ENCODE measurements at regions not wholly inside any gene's neighbourhood (a gene's known extent, or its start where the extent isn't known, plus 50 kb on each side); places are given as distances from the start of the nearest gene placed in this dataset.
"Not testable (repeated sequence)": the region's sequence is repeated elsewhere in the genome, so short reads cannot be mapped to it uniquely, and the experiment has no call there.

GRCh38 chr15:20402586-20402985, 139.0 kb downstream of the GOLGA6L6 start:
- ATAC-seq (ENCODE audit: low read depth); H3K4me1 Mint-ChIP-seq; H3K36me3 Mint-ChIP-seq; H3K27ac Mint-ChIP-seq; DNase-seq; POLR2A ChIA-PET; H3K9me3 Mint-ChIP-seq; H3K4me3 Mint-ChIP-seq; H3K27me3 Mint-ChIP-seq: not testable (repeated sequence)

GRCh38 chr15:20401058-20401457, 140.5 kb downstream of the GOLGA6L6 start:
- ATAC-seq (ENCODE audit: low read depth); H3K27ac Mint-ChIP-seq; H3K4me3 Mint-ChIP-seq; H3K27me3 Mint-ChIP-seq; H3K9me3 Mint-ChIP-seq; H3K36me3 Mint-ChIP-seq; H3K4me1 Mint-ChIP-seq; DNase-seq; POLR2A ChIA-PET: not testable (repeated sequence)

GRCh38 chr15:20398680-20399079, 142.9 kb downstream of the GOLGA6L6 start:
- POLR2A ChIA-PET; H3K4me1 Mint-ChIP-seq; H3K27ac Mint-ChIP-seq; ATAC-seq (ENCODE audit: low read depth); H3K27me3 Mint-ChIP-seq; H3K9me3 Mint-ChIP-seq; H3K4me3 Mint-ChIP-seq; H3K36me3 Mint-ChIP-seq; DNase-seq: not testable (repeated sequence)

- H3K4me1 Mint-ChIP-seq; H3K27ac Mint-ChIP-seq; H3K36me3 Mint-ChIP-seq; H3K4me3 Mint-ChIP-seq; POLR2A ChIA-PET; ATAC-seq (ENCODE audit: low read depth); H3K9me3 Mint-ChIP-seq; H3K27me3 Mint-ChIP-seq; DNase-seq: not testable (repeated sequence)
Observed at GRCh38 chr15:20388161-20388560, 153.4 kb downstream of the GOLGA6L6 start.

- H3K27me3 Mint-ChIP-seq, result no peaks in the 10 kb centered on the region
- ATAC-seq (ENCODE audit: low read depth) (no peak), DNase-seq (no peak)
- no peak overlapping the region for H3K27ac Mint-ChIP-seq
- no peaks in the 10 kb centered on the region for H3K4me1 Mint-ChIP-seq
- no peaks in the 10 kb centered on the region for H3K9me3 Mint-ChIP-seq
- H3K36me3 Mint-ChIP-seq, result no peaks in the 10 kb centered on the region
- POLR2A ChIA-PET, result no interaction called here
- no peak overlapping the region for H3K4me3 Mint-ChIP-seq
Observed at GRCh38 chr15:20386198-20386597, 155.4 kb downstream of the GOLGA6L6 start.

GRCh38 chr15:20380199-20380598, 161.4 kb downstream of the GOLGA6L6 start:
- H3K9me3 Mint-ChIP-seq, result not testable (repeated sequence)

GRCh38 chr15:20376872-20377271, 164.7 kb downstream of the GOLGA6L6 start:
- Mint-ChIP-seq H3K4me3 (no peak overlapping the region), H3K36me3 (no peaks in the 10 kb centered on the region), H3K27me3 (no peaks in the 10 kb centered on the region), H3K27ac (no peak overlapping the region), H3K9me3 (no peaks in the 10 kb centered on the region), H3K4me1 (no peaks in the 10 kb centered on the region)
- DNase-seq (no peak), ATAC-seq (ENCODE audit: low read depth) (no peak)
- POLR2A ChIA-PET, result no interaction called here

More at GRCh38 chr15:20380199-20380598, 161.4 kb downstream of the GOLGA6L6 start:
- DNase-seq; H3K27ac Mint-ChIP-seq; ATAC-seq (ENCODE audit: low read depth); H3K36me3 Mint-ChIP-seq; H3K27me3 Mint-ChIP-seq; POLR2A ChIA-PET; H3K4me3 Mint-ChIP-seq; H3K4me1 Mint-ChIP-seq: not testable (repeated sequence)

- ATAC-seq (ENCODE audit: low read depth); H3K27me3 Mint-ChIP-seq; DNase-seq; H3K36me3 Mint-ChIP-seq; H3K9me3 Mint-ChIP-seq; H3K4me1 Mint-ChIP-seq; POLR2A ChIA-PET; H3K27ac Mint-ChIP-seq; H3K4me3 Mint-ChIP-seq: not testable (repeated sequence)
Observed at GRCh38 chr15:20372416-20372815, 169.2 kb downstream of the GOLGA6L6 start.

GRCh38 chr15:20369500-20369899, 172.1 kb downstream of the GOLGA6L6 start:
- DNase-seq (no peak), ATAC-seq (ENCODE audit: low read depth) (no peak)
- H3K36me3 Mint-ChIP-seq, result no peaks in the 10 kb centered on the region
- POLR2A ChIA-PET, result no interaction called here
- H3K4me3 Mint-ChIP-seq, result no peak overlapping the region
- H3K9me3 Mint-ChIP-seq, result no peaks in the 10 kb centered on the region
- H3K27me3 Mint-ChIP-seq, result no peaks in the 10 kb centered on the region
- no peak overlapping the region for H3K27ac Mint-ChIP-seq
- H3K4me1 Mint-ChIP-seq, result no peaks in the 10 kb centered on the region

- Mint-ChIP-seq H3K4me1 (no peaks in the 10 kb centered on the region), H3K27ac (no peak overlapping the region), H3K9me3 (no peaks in the 10 kb centered on the region), H3K36me3 (no peaks in the 10 kb centered on the region), H3K4me3 (no peak overlapping the region), H3K27me3 (no peaks in the 10 kb centered on the region)
- POLR2A ChIA-PET, result no interaction called here
- no peak for ATAC-seq (ENCODE audit: low read depth)
- DNase-seq, result no peak
Observed at GRCh38 chr15:20368974-20369373, 172.6 kb downstream of the GOLGA6L6 start.

GRCh38 chr15:20367093-20367492, 174.5 kb downstream of the GOLGA6L6 start:
- Mint-ChIP-seq H3K27ac (no peak overlapping the region), H3K9me3 (no peaks in the 10 kb centered on the region)
- ATAC-seq (ENCODE audit: low read depth), result no peak

GRCh38 chr15:20363591-20363990, 178.0 kb downstream of the GOLGA6L6 start:
- POLR2A ChIA-PET, result not testable (repeated sequence)

More at GRCh38 chr15:20367093-20367492, 174.5 kb downstream of the GOLGA6L6 start:
- Mint-ChIP-seq H3K4me1 (no peaks in the 10 kb centered on the region), H3K4me3 (no peak overlapping the region), H3K27me3 (no peaks in the 10 kb centered on the region), H3K36me3 (no peaks in the 10 kb centered on the region)
- no peak for DNase-seq
- POLR2A ChIA-PET, result no interaction called here

GRCh38 chr15:20361091-20361490, 180.5 kb downstream of the GOLGA6L6 start:
- H3K4me3 Mint-ChIP-seq, result no peak overlapping the region
- POLR2A ChIA-PET, result no interaction called here
- H3K9me3 Mint-ChIP-seq, result no peaks in the 10 kb centered on the region
- H3K36me3 Mint-ChIP-seq, result no peaks in the 10 kb centered on the region
- no peaks in the 10 kb centered on the region for H3K27me3 Mint-ChIP-seq
- H3K4me1 Mint-ChIP-seq, result no peaks in the 10 kb centered on the region
- ATAC-seq (ENCODE audit: low read depth) (no peak), DNase-seq (no peak)
- H3K27ac Mint-ChIP-seq, result no peak overlapping the region

More at GRCh38 chr15:20363591-20363990, 178.0 kb downstream of the GOLGA6L6 start:
- H3K27ac Mint-ChIP-seq; H3K4me3 Mint-ChIP-seq; ATAC-seq (ENCODE audit: low read depth); H3K36me3 Mint-ChIP-seq; H3K27me3 Mint-ChIP-seq; H3K9me3 Mint-ChIP-seq; DNase-seq; H3K4me1 Mint-ChIP-seq: not testable (repeated sequence)

GRCh38 chr15:20358779-20359414, 182.7 kb downstream of the GOLGA6L6 start:
- no peaks in the 10 kb centered on the region for H3K9me3 Mint-ChIP-seq
- POLR2A ChIA-PET, result no interaction called here
- H3K27me3 Mint-ChIP-seq, result no peaks in the 10 kb centered on the region
- H3K27ac Mint-ChIP-seq, result no peak overlapping the region
- no peak for DNase-seq
- H3K4me3 Mint-ChIP-seq, result no peak overlapping the region
- no peaks in the 10 kb centered on the region for H3K36me3 Mint-ChIP-seq
- no peaks in the 10 kb centered on the region for H3K4me1 Mint-ChIP-seq
- no peak for ATAC-seq (ENCODE audit: low read depth)

Data from activated naive CD8-positive, alpha-beta T cell treated with anti-CD3 and anti-CD28 coated beads, Interleukin-2, amount 10 ng/mL, durations not matched to agents 7 days and 5 days (primary cell).